H9 (cell line): ENCODE measurements at regions not wholly inside any gene's neighbourhood (a gene's known extent, or its start where the extent isn't known, plus 50 kb on each side); places are given as distances from the start of the nearest gene placed in this dataset.
A peak's percentile ranks its signal among the peaks of the same experiment; 100 is the strongest.

Experiments
- DNase-seq: peaks from one replicate; pipeline ENCODE4 v3.0.0-alpha.2; 2017
- H2AFZ ChIP-seq: one replicate; pipeline ENCODE4 v1.6.1; 2013; ENCODE audit warnings: mild to moderate bottlenecking, low read length, control low read depth, moderate library complexity
- H2AK5ac ChIP-seq: 2 replicates; pipeline ENCODE4 v1.6.1; 2013; ENCODE audit warnings: low read length, control low read depth, mixed read lengths; ENCODE audit not compliant: insufficient read length
- H2BK120ac ChIP-seq: one replicate; pipeline ENCODE4 v1.6.1; 2013; ENCODE audit warnings: low read depth, mild to moderate bottlenecking, low read length, control low read depth, inconsistent platforms; ENCODE audit not compliant: poor library complexity, severe bottlenecking
- H2BK12ac ChIP-seq: 2 replicates; pipeline ENCODE4 v1.6.1; 2013; ENCODE audit warnings: low read length, control low read depth, mixed read lengths, low read depth; ENCODE audit not compliant: insufficient read length
- H2BK15ac ChIP-seq: 2 replicates; pipeline ENCODE4 v1.6.1; 2013; ENCODE audit warnings: low read depth, low read length, control low read depth
- H2BK20ac ChIP-seq: one replicate; pipeline ENCODE4 v1.6.1; 2013; ENCODE audit warnings: low read depth, mild to moderate bottlenecking, low read length, control low read depth, inconsistent platforms; ENCODE audit not compliant: poor library complexity, severe bottlenecking
- H2BK5ac ChIP-seq: 2 replicates; pipeline ENCODE4 v1.6.1; 2013; ENCODE audit warnings: low read length, control low read depth, mixed read lengths; ENCODE audit not compliant: insufficient read length
- H3K14ac ChIP-seq: 2 replicates; pipeline ENCODE4 v1.6.1; 2013; ENCODE audit warnings: low read length, control low read depth; ENCODE audit not compliant: insufficient read depth
- H3K18ac ChIP-seq: 2 replicates; pipeline ENCODE4 v1.6.1; 2013; ENCODE audit warnings: low read depth, mild to moderate bottlenecking, mixed read lengths, low read length, control low read depth; ENCODE audit not compliant: insufficient read length
- H3K23ac ChIP-seq: 2 replicates; pipeline ENCODE4 v1.6.1; 2013; ENCODE audit warnings: low read length, control low read depth, mixed read lengths, low read depth; ENCODE audit not compliant: insufficient read length
- H3K23me2 ChIP-seq: 2 replicates; pipeline ENCODE4 v1.6.1; 2013; ENCODE audit warnings: low read depth, mild to moderate bottlenecking, mixed read lengths, low read length, control low read depth; ENCODE audit not compliant: insufficient read length, poor library complexity, severe bottlenecking
- H3K27ac ChIP-seq: 2 replicates; pipeline ENCODE4 v1.5.1; 2013; ENCODE audit warnings: low read length, control low read depth, mixed read lengths, low read depth; ENCODE audit not compliant: insufficient read length
- H3K27me3 ChIP-seq: 2 replicates; pipeline ENCODE4 v1.6.1; 2013; ENCODE audit warnings: low read length, control low read depth, inconsistent platforms; ENCODE audit not compliant: insufficient read depth
- H3K4ac ChIP-seq: 2 replicates; pipeline ENCODE4 v1.6.1; 2013; ENCODE audit warnings: low read depth, mild to moderate bottlenecking, control low read depth, inconsistent platforms, low read length, moderate library complexity
- H3K4me1 ChIP-seq: 2 replicates; pipeline ENCODE4 v1.6.1; 2013; ENCODE audit warnings: low read length, control low read depth, inconsistent platforms; ENCODE audit not compliant: insufficient read depth
- H3K4me2 ChIP-seq: 2 replicates; pipeline ENCODE4 v1.6.1; 2013; ENCODE audit warnings: low read length, control low read depth, mixed read lengths; ENCODE audit not compliant: insufficient read length, insufficient read depth
- H3K56ac ChIP-seq: 2 replicates; pipeline ENCODE4 v1.6.1; 2013; ENCODE audit warnings: low read depth, mild to moderate bottlenecking, mixed read lengths, low read length, control low read depth; ENCODE audit not compliant: insufficient read length
- H3K79me1 ChIP-seq: 2 replicates; pipeline ENCODE4 v1.6.1; 2013; ENCODE audit warnings: low read depth, mild to moderate bottlenecking, moderate library complexity, low read length, control low read depth, inconsistent platforms; ENCODE audit not compliant: insufficient read depth, poor library complexity, severe bottlenecking
- H3K79me2 ChIP-seq: 2 replicates; pipeline ENCODE4 v1.6.1; 2013; ENCODE audit warnings: low read length, control low read depth, inconsistent platforms; ENCODE audit not compliant: insufficient read depth
- H3K9ac ChIP-seq: 2 replicates; pipeline ENCODE4 v1.6.1; 2013; ENCODE audit warnings: low read length, control low read depth, mixed read lengths; ENCODE audit not compliant: insufficient read length; ENCODE audit errors: extremely low read depth
- H3K9me3 ChIP-seq: one replicate; pipeline ENCODE4 v1.6.1; 2013; ENCODE audit warnings: low read depth, low read length, inconsistent platforms; ENCODE audit not compliant: control insufficient read depth
- H3T11ph ChIP-seq: one replicate; pipeline ENCODE4 v1.6.1; 2013; ENCODE audit warnings: mild to moderate bottlenecking, low read length, control low read depth, inconsistent platforms
- H4K20me1 ChIP-seq: one replicate; pipeline ENCODE4 v1.6.1; 2013; ENCODE audit not compliant: control insufficient read depth, insufficient read length, insufficient read depth
- H4K5ac ChIP-seq: 2 replicates; pipeline ENCODE4 v1.6.1; 2013; ENCODE audit warnings: low read depth, mild to moderate bottlenecking, mixed read lengths, low read length, control low read depth; ENCODE audit not compliant: insufficient read length
- H4K8ac ChIP-seq: replicated peaks from 2 replicates; pipeline ENCODE4 v1.6.1; 2013; ENCODE audit warnings: low read length, control low read depth, mixed read lengths, low read depth; ENCODE audit not compliant: insufficient read length
- H4K91ac ChIP-seq: 2 replicates; pipeline ENCODE4 v1.6.1; 2013; ENCODE audit warnings: low read depth, mild to moderate bottlenecking, moderate library complexity, mixed read lengths, low read length, control low read depth; ENCODE audit not compliant: insufficient read length
- H3K27ac Mint-ChIP-seq, 3 experiments: 2 replicates in 2 of 3; 3 replicates in 1 of 3; pipeline ENCODE4 v1.8.0; 2020 to 2021; ENCODE audit warnings: mixed read lengths in 3 of 3, mild to moderate bottlenecking in 1 of 3, moderate library complexity in 1 of 3
- H3K27me3 Mint-ChIP-seq: 2 replicates; pipeline ENCODE4 v1.8.0; 2021; ENCODE audit warnings: low read depth, mild to moderate bottlenecking, moderate library complexity, mixed read lengths
- H3K36me3 Mint-ChIP-seq, 3 experiments: 2 replicates in 2 of 3; 3 replicates in 1 of 3; pipeline ENCODE4 v1.8.0; 2020 to 2021; ENCODE audit warnings: low read depth in 3 of 3, mixed read lengths in 3 of 3; ENCODE audit not compliant: insufficient read depth in 1 of 3
- H3K4me1 Mint-ChIP-seq, 2 experiments: 2 replicates each; pipeline ENCODE4 v1.8.0; 2020; ENCODE audit warnings: mixed read lengths in 2 of 2
- H3K4me3 Mint-ChIP-seq, 2 experiments: 2 replicates in 1 of 2; 3 replicates in 1 of 2; pipeline ENCODE4 v1.8.0; 2020 to 2021; ENCODE audit warnings: mild to moderate bottlenecking in 2 of 2, mixed read lengths in 2 of 2, moderate library complexity in 1 of 2
- H3K9me3 Mint-ChIP-seq, 2 experiments: 2 replicates in 1 of 2; 3 replicates in 1 of 2; pipeline ENCODE4 v1.8.0; 2020; ENCODE audit warnings: mild to moderate bottlenecking in 2 of 2, mixed read lengths in 2 of 2, moderate library complexity in 1 of 2
- WGBS: extraction: QIAGEN DNeasy Blood & Tissue Kit; methylation state at CpG from one replicate; pipeline ENCODE4 v1.1.7; 2013; ENCODE audit warnings: missing lambda C conversion rate, low lambda C conversion rate, mixed read lengths; ENCODE audit not compliant: insufficient read length; ENCODE audit errors: extremely low coverage; 5-methylcytosine and 5-hydroxymethylcytosine counted together
- TF ChIP-seq, protein P1 (sequence below): fragments of 200-600 bp; sonication (generic); conservative IDR thresholded peaks from 3 replicates; pipeline ENCODE4 v1.8.0; 2021; ENCODE audit warnings: antibody characterized with exemption, mild to moderate bottlenecking

DNA sequence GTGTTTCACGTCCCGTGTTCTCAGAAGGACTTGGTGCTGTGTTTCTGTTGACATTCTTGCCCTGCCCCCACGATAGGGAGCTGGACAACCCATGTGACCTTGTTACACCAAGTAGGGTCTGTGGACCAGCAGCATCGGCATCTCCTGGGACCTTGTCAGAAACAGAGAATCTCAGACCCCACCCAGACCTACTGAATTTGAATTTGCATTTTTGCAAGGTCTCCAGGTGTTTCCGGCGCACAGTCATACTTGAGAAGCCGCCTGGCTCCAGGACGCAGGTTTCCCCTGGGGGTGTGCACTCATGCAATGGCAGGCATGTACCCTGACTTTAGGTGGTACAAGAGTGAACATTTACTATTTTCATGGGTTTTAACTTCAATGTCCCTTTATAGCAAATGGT, 117.9 kb downstream of the TLE3 start:
- H2BK15ac ChIP-seq: no peak overlapping the region
- H2BK12ac ChIP-seq: no peak overlapping the region
- H3K27me3 ChIP-seq: no peaks in the 10 kb centered on the region
- TF ChIP-seq, protein P1, sequence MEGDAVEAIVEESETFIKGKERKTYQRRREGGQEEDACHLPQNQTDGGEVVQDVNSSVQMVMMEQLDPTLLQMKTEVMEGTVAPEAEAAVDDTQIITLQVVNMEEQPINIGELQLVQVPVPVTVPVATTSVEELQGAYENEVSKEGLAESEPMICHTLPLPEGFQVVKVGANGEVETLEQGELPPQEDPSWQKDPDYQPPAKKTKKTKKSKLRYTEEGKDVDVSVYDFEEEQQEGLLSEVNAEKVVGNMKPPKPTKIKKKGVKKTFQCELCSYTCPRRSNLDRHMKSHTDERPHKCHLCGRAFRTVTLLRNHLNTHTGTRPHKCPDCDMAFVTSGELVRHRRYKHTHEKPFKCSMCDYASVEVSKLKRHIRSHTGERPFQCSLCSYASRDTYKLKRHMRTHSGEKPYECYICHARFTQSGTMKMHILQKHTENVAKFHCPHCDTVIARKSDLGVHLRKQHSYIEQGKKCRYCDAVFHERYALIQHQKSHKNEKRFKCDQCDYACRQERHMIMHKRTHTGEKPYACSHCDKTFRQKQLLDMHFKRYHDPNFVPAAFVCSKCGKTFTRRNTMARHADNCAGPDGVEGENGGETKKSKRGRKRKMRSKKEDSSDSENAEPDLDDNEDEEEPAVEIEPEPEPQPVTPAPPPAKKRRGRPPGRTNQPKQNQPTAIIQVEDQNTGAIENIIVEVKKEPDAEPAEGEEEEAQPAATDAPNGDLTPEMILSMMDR: no peak
- no peaks in the 10 kb centered on the region for H3K9me3 ChIP-seq
- H3K23ac ChIP-seq: no peak overlapping the region
- no peak overlapping the region for H3K56ac ChIP-seq
- H3T11ph ChIP-seq: no peak overlapping the region
- H3K27ac ChIP-seq: no peak overlapping the region
- H3K14ac ChIP-seq: no peak overlapping the region
- H2AK5ac ChIP-seq: no peak overlapping the region
- H3K18ac ChIP-seq: no peak overlapping the region
- no peaks in the 10 kb centered on the region for H4K20me1 ChIP-seq
- no peak overlapping the region for H2AFZ ChIP-seq
- no peak overlapping the region for H3K4me2 ChIP-seq
- H3K9ac ChIP-seq: no peak overlapping the region
- no peak for DNase-seq
- no peak overlapping the region for H2BK5ac ChIP-seq
- H3K27me3 Mint-ChIP-seq: peaks cover 3% of the 10 kb centered on the region
- no peak overlapping the region for H2BK120ac ChIP-seq
- no peaks in the 10 kb centered on the region for H3K23me2 ChIP-seq
- no peak overlapping the region for H3K4ac ChIP-seq
- no peak overlapping the region for H4K91ac ChIP-seq
- no peaks in the 10 kb centered on the region for H3K79me2 ChIP-seq
- no peaks in the 10 kb centered on the region for H3K36me3 Mint-ChIP-seq
- H3K4me1 ChIP-seq: 0 out of 2 replicates have a peak, but pooled peaks cover 3% of the 10 kb centered on the region
- no peak overlapping the region for H2BK20ac ChIP-seq
- H3K4me1 Mint-ChIP-seq: peaks cover 14 to 24% of the 10 kb centered on the region in 2 experiments
- no peak overlapping the region for H4K5ac ChIP-seq
- WGBS: no CpG with 5 or more reads among the region's 8 CpGs
- H4K8ac ChIP-seq: no peak overlapping the region
- peak overlapping the region in 1 of 2 experiments; percentile 19; a peak in 1 of 5 replicates for H3K4me3 Mint-ChIP-seq
- no peaks in the 10 kb centered on the region for H3K79me1 ChIP-seq
- H3K9me3 Mint-ChIP-seq: no peaks in the 10 kb centered on the region; a peak in 3 of 5 replicates
- H3K27ac Mint-ChIP-seq: no peak overlapping the region
